K562 (cell line): ENCODE measurements at regions not wholly inside any gene's neighbourhood (a gene's known extent, or its start where the extent isn't known, plus 50 kb on each side); places are given as distances from the start of the nearest gene placed in this dataset.

Experiments used
- CBX5 ChIP-seq: IDR thresholded peaks from 2 replicates; pipeline ENCODE4 v1.6.1; 2014; ENCODE audit warnings: low read depth, borderline replicate concordance
- CC2D1A ChIP-seq: fragments of 450-650 bp; IDR thresholded peaks from 2 replicates; pipeline ENCODE4 v1.6.1; 2017; ENCODE audit warnings: mild to moderate bottlenecking
- TEAD4 ChIP-seq, 2 experiments: sonication (generic) in 1 of 2; formaldehyde crosslinking in 1 of 2; IDR thresholded peaks; 2 replicates each; pipeline versions ENCODE4 v1.6.1 to v1.8.0; 2012 to 2022; ENCODE audit warnings: borderline replicate concordance in 1 of 2, inconsistent platforms in 1 of 2, low read length in 1 of 2, mild to moderate bottlenecking in 1 of 2, missing genetic modification reagents in 1 of 2
- ZBTB7A ChIP-seq: IDR thresholded peaks from 2 replicates; pipeline ENCODE4 v1.6.1; 2011; ENCODE audit warnings: low read depth, mild to moderate bottlenecking, low read length, moderate library complexity, borderline replicate concordance; ENCODE audit not compliant: control insufficient read depth
- ZNF23 ChIP-seq: fragments of 250-450 bp; sonication (Bioruptor Pico); IDR thresholded peaks from 2 replicates; pipeline ENCODE4 v1.4.0; 2020; ENCODE audit warnings: mild to moderate bottlenecking
- TF ChIP-seq, protein P1 (sequence below): sonication (generic); formaldehyde crosslinking; IDR thresholded peaks from 2 replicates; pipeline ENCODE4 v1.8.1; 2022; ENCODE audit warnings: missing genetic modification reagents
- TF ChIP-seq, protein P2 (sequence below), 3 experiments: IDR thresholded peaks in 2 of 3; conservative IDR thresholded peaks in 1 of 3; 2 replicates each; pipeline ENCODE4 v1.5.1; 2011 to 2012; ENCODE audit warnings: low read length in 3 of 3, mild to moderate bottlenecking in 3 of 3, control low read depth in 2 of 3, improper control_type of control experiment in 1 of 3, inconsistent platforms in 1 of 3, low read depth in 1 of 3, mixed read lengths in 1 of 3, moderate library complexity in 1 of 3; ENCODE audit not compliant: insufficient read depth in 2 of 3

DNA sequence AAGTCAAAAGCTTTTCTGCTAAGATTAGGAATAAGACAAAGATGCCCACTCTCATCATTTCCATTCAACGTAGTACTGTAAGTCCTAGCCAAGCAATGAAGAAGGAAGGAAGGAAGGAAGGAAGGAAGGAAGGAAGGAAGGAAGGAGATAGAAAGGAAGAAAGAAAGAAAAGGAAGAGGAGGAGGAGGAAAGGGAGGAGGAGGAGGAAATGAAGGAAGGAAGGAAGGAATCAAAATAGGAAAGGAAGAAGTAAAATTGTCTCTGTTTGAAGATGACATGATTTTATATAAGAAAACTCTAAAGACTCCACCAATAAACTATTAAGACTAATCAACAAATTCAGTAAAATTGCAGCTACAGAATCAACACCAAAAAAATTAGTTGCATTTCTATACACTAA lies 66.0 kb upstream of the DHRS4 start:
- TF ChIP-seq CC2D1A (no peak), ZBTB7A (no peak), TEAD4 (IDR thresholded peaks at IDR 0.05; ENCODE audit: low read length) (no peak), TEAD4 (CRISPR knock-in tag; IDR thresholded peaks at IDR 0.05; ENCODE audit: borderline replicate concordance) (no peak), CBX5 (no peak), ZNF23 (no peak)
- TF ChIP-seq, protein P1, sequence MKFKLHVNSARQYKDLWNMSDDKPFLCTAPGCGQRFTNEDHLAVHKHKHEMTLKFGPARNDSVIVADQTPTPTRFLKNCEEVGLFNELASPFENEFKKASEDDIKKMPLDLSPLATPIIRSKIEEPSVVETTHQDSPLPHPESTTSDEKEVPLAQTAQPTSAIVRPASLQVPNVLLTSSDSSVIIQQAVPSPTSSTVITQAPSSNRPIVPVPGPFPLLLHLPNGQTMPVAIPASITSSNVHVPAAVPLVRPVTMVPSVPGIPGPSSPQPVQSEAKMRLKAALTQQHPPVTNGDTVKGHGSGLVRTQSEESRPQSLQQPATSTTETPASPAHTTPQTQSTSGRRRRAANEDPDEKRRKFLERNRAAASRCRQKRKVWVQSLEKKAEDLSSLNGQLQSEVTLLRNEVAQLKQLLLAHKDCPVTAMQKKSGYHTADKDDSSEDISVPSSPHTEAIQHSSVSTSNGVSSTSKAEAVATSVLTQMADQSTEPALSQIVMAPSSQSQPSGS (CRISPR knock-in tag), result no peak
- TF ChIP-seq, protein P2, sequence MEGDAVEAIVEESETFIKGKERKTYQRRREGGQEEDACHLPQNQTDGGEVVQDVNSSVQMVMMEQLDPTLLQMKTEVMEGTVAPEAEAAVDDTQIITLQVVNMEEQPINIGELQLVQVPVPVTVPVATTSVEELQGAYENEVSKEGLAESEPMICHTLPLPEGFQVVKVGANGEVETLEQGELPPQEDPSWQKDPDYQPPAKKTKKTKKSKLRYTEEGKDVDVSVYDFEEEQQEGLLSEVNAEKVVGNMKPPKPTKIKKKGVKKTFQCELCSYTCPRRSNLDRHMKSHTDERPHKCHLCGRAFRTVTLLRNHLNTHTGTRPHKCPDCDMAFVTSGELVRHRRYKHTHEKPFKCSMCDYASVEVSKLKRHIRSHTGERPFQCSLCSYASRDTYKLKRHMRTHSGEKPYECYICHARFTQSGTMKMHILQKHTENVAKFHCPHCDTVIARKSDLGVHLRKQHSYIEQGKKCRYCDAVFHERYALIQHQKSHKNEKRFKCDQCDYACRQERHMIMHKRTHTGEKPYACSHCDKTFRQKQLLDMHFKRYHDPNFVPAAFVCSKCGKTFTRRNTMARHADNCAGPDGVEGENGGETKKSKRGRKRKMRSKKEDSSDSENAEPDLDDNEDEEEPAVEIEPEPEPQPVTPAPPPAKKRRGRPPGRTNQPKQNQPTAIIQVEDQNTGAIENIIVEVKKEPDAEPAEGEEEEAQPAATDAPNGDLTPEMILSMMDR (IDR thresholded peaks at IDR 0.05 in 2 of 3, conservative IDR thresholded peaks at IDR 0.05 in 1 of 3; ENCODE audit: insufficient read depth in 2 of 3, low read depth in 1 of 3, low read length in 3 of 3), result no peak
